HG02884 (cell line): ENCODE measurements at regions not wholly inside any gene's neighbourhood (a gene's known extent, or its start where the extent isn't known, plus 50 kb on each side); places are given as distances from the start of the nearest gene placed in this dataset.
"Not testable (repeated sequence)": the region's sequence is repeated elsewhere in the genome, so short reads cannot be mapped to it uniquely, and the experiment has no call there.

Source experiments
- ATAC-seq: cut with Tn5 transposase; IDR thresholded peaks from one replicate; pipeline ENCODE4 v1.9.1; 2021; ENCODE audit warnings: mild to moderate bottlenecking, moderate library complexity; ENCODE audit not compliant: unreplicated experiment

GRCh38 chr2:15681089-15681885 is 89.6 kb downstream of the DDX1 start:
- no peak for ATAC-seq

DNA sequence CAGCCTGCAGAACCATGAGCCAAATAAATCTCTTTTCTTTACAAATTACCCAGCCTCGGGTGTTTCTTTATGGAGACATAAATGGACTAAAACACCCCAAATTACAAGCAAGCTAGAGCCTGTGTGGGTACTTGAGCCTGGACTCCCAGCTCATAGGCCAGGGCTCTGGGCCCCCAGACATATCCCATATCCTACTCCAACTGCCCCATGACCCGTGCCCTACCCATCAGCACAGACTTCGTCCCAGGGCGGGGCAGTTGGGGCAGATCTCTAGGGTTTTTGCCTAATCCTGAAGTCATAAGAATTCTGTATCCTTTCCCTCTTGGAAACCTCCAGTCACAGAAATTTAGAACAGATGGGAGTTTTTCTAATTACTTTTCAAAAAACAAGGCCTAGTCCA is 90.7 kb downstream of the DDX1 start:
- no peak for ATAC-seq

- no peak for ATAC-seq
These were observed 92.7 kb downstream of the DDX1 start for GRCh38 chr2:15684161-15685039.

DNA sequence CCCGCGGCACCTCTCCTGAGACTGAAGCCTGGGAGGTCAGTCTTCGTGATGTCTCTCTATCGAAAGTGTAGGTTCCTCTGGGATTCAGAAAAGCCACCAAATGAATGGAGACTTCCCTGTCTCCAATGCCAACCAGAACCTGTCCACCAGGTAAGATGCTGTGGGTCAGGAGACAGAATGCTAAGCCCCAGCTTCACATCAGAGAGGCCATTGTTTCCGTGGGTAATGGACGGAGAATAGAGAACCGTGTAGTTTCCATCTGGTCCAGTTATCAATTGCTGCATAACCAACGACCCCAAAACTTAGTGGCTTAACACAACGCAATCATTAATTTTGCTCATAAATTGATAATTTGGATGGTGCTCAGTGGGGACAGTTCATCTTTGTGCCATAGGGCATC is 93.5 kb downstream of the DDX1 start:
- ATAC-seq: no peak

- ATAC-seq: no peak
These were observed 95.0 kb downstream of the DDX1 start for GRCh38 chr2:15686643-15687042.

DNA sequence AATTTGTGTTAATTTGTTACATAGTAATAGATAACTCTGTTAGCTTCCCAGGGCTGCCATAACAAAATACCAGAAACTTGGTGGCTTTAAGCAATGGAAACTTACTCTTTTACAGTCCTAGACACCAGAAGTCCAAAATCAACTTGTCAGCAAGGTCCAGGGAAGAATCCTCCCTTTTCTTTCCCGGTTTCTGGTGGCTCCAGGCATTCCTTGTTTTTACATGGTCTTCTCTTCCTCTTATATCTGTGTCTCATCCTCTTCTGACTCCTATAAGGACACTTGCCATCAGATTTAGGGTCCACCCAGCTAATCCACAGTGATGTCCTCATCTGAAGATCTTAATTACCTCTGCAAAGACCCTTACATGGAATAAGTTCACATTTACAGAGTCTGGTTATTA is 95.6 kb downstream of the DDX1 start:
- ATAC-seq: no peak

GRCh38 chr2:15687720-15688119 is 96.1 kb downstream of the DDX1 start:
- ATAC-seq: no peak

DNA sequence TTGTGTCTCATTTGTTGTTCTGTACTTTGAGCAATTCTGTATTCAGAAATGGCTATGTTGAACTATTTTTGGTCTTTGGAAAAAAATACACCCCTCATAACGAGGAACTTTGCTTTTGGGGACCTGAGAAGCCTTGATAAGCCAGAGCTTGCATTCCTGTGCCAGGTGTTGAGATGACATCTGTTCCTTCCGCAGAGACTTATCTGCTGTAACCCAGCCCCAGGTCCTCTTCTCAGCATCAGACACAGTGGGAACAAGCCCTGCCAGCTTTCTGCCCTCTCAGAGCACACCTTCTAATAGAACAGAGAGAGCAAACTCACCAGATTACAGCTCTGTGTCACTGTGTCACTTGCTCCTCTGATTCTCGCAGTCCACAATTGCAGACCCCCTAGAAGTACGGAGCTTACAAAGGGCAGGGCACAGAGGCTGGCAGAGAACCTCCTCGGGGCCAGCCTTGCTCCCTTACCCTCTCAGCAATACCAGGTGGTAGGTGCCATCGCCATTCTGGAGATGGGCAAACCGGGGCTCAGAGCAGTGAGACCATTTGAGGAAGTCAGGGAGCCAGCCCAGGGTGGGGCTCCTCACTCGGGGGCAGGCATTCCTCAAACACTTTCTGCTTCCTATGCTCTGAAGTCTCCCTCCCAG is 97.4 kb downstream of the DDX1 start:
- ATAC-seq: no peak

- no peak for ATAC-seq
These were observed 98.0 kb downstream of the DDX1 start for GRCh38 chr2:15689654-15690053.

- ATAC-seq: no peak
These were observed 100.1 kb downstream of the DDX1 start for GRCh38 chr2:15691586-15692310.

GRCh38 chr2:15692551-15693377 is 101.1 kb downstream of the DDX1 start:
- ATAC-seq: no peak

DNA sequence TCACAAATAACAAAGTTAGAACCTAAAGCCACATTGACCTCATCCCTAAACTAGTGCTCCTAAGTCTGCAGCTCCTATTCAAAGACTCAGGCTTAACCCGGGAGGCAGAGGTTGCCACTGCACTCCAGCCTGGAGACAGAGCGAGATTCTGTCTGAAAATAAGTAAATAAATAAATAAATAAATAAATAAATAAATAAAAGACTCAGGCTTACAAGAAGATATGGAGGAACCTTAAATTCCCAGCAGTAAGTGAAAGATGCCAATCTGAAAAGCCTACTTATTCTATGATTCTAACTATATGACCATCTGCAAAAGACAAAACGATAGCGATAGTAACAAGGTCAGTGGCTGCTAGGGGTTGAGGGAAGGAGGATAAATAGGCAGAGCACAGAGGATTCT is 101.7 kb downstream of the DDX1 start:
- ATAC-seq: no peak

GRCh38 chr2:15693926-15694588 is 102.4 kb downstream of the DDX1 start:
- ATAC-seq: no peak

DNA sequence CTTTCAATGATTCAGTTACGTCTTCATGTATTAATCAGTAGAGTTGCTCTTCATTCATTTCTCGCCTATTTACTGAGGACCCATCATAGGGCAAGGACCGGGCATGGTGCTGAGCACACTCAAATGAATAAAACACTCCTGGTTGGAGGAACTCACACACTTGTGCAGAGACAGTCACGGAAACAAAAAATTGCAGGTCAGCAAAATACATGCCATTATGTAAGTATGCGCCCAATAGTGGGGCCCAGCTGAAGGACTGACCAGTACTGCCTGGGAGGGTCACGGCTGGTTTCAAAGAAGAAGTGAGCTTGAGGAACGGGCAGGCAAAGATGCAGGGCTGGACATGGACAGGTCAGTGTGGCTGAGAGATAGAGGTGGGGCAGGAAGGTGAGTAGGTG is 102.9 kb downstream of the DDX1 start:
- no peak for ATAC-seq

- ATAC-seq: no peak
These were observed 104.1 kb downstream of the DDX1 start for GRCh38 chr2:15695582-15696330.

GRCh38 chr2:15696606-15697170 is 105.0 kb downstream of the DDX1 start:
- not testable (repeated sequence) for ATAC-seq

- no peak for ATAC-seq
These were observed 108.5 kb downstream of the DDX1 start for GRCh38 chr2:15700131-15700530.

DNA sequence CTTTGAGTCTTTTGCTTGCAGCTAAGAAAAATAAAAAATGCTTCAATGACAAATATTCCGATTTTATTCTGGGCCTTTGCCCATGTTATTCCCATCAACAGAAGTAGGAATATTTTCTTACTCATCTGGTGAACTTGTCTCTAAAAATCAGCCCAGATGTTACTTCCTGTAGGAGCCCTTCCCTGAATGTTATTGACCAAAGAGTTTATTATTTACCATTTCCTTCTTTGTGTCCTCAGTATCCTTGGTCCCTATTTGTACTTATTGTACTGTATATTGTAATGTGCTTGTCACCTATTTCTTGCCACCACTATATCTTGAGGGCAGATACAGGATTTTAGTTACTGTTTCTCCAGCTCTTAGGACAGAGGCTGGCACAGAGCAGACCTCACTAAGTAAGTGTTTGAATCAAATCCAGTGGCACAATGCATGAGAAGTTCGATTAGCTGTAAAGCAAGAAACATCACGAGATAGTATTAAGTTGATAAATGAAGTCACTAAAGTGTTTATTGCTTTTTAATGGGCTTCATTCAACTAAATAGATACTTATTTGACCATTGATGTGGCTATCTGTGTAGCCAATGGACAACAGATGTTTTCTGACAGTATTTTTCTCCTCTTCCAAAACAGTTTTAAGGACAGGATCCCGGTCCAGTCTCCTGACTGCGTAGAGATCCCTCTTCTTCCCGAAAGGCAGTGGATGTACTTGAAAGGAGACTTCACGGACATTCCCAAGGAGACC is 109.1 kb downstream of the DDX1 start:
- ATAC-seq: no peak
